SK-N-SH treated with all-trans-retinoic acid at 6 μM for 48 hours (cell line): ENCODE measurements at regions not wholly inside any gene's neighbourhood (a gene's known extent, or its start where the extent isn't known, plus 50 kb on each side); places are given as distances from the start of the nearest gene placed in this dataset.

Experiments used
- ATAC-seq: fragments of 200-7000 bp; cut with Tn5 transposase; 3 replicates; pipeline ENCODE4 v1.9.1; 2020; ENCODE audit warnings: mild to moderate bottlenecking, moderate library complexity
- ARNTL ChIP-seq: fragments of 450-650 bp; formaldehyde crosslinking; IDR thresholded peaks from 2 replicates; pipeline ENCODE4 v1.5.0; 2020; ENCODE audit warnings: low read depth, mild to moderate bottlenecking, moderate library complexity, borderline replicate concordance
- BACH2 ChIP-seq: fragments of 250-450 bp; sonication (Bioruptor Pico); IDR thresholded peaks from 2 replicates; pipeline ENCODE4 v1.9.0; 2021; ENCODE audit warnings: mild to moderate bottlenecking, borderline replicate concordance
- CREB5 ChIP-seq: fragments of 250-450 bp; sonication (Bioruptor Pico); IDR thresholded peaks from 2 replicates; pipeline ENCODE4 v1.5.1; 2020; ENCODE audit warnings: low read depth, mild to moderate bottlenecking, moderate library complexity
- CSDC2 ChIP-seq: fragments of 250-450 bp; sonication (Bioruptor Pico); IDR thresholded peaks from 2 replicates; pipeline ENCODE4 v1.5.0; 2020; ENCODE audit warnings: mild to moderate bottlenecking, moderate library complexity
- CSRNP3 ChIP-seq: fragments of 250-450 bp; sonication (Bioruptor Pico); IDR thresholded peaks from 2 replicates; pipeline ENCODE4 v1.5.1; 2021; ENCODE audit warnings: mild to moderate bottlenecking, moderate library complexity
- ESRRG ChIP-seq: fragments of 250-450 bp; sonication (Bioruptor Pico); IDR thresholded peaks from 2 replicates; pipeline ENCODE4 v1.6.1; 2021; ENCODE audit warnings: mild to moderate bottlenecking
- GLIS3 ChIP-seq: fragments of 250-450 bp; sonication (Bioruptor Pico); IDR thresholded peaks from 2 replicates; pipeline ENCODE4 v1.5.0; 2020; ENCODE audit warnings: mild to moderate bottlenecking, moderate library complexity
- ISL1 ChIP-seq: fragments of 250-450 bp; sonication (Bioruptor Pico); IDR thresholded peaks from 2 replicates; pipeline ENCODE4 v2.1.2; 2022; ENCODE audit warnings: mild to moderate bottlenecking, moderate library complexity
- OSR1 ChIP-seq: fragments of 250-450 bp; sonication (Bioruptor Pico); IDR thresholded peaks from 2 replicates; pipeline ENCODE4 v1.8.0; 2022; ENCODE audit warnings: moderate library complexity, mild to moderate bottlenecking, inconsistent platforms
- PATZ1 ChIP-seq: fragments of 250-450 bp; sonication (Bioruptor Pico); IDR thresholded peaks from 2 replicates; pipeline ENCODE4 v1.8.0; 2020; ENCODE audit warnings: mild to moderate bottlenecking, moderate library complexity, borderline replicate concordance
- POU6F1 ChIP-seq: fragments of 250-450 bp; sonication (Bioruptor Pico); IDR thresholded peaks from 2 replicates; pipeline ENCODE4 v1.8.0; 2021; ENCODE audit warnings: low read depth, mild to moderate bottlenecking, moderate library complexity, borderline replicate concordance
- PPARA ChIP-seq: fragments of 250-450 bp; sonication (Bioruptor Pico); IDR thresholded peaks from 2 replicates; pipeline ENCODE4 v1.5.0; 2020; ENCODE audit warnings: mild to moderate bottlenecking, borderline replicate concordance
- RARB ChIP-seq: fragments of 250-450 bp; sonication (Bioruptor Pico); IDR thresholded peaks from 2 replicates; pipeline ENCODE4 v1.8.0; 2021; ENCODE audit warnings: mild to moderate bottlenecking, moderate library complexity
- SNAI2 ChIP-seq: fragments of 250-450 bp; sonication (Bioruptor Pico); IDR thresholded peaks from 2 replicates; pipeline ENCODE4 v1.5.0; 2020; ENCODE audit warnings: mild to moderate bottlenecking, moderate library complexity
- TCF4 ChIP-seq: fragments of 250-450 bp; sonication (Bioruptor Pico); IDR thresholded peaks from 2 replicates; pipeline ENCODE4 v1.8.0; 2021; ENCODE audit warnings: mild to moderate bottlenecking, moderate library complexity, borderline replicate concordance
- TOX ChIP-seq: fragments of 250-450 bp; sonication (Bioruptor Pico); IDR thresholded peaks from 2 replicates; pipeline ENCODE4 v1.8.0; 2021; ENCODE audit warnings: mild to moderate bottlenecking, moderate library complexity, borderline replicate concordance
- TSHZ2 ChIP-seq: fragments of 250-450 bp; sonication (Bioruptor Pico); IDR thresholded peaks from 2 replicates; pipeline ENCODE4 v1.5.0; 2020; ENCODE audit warnings: mild to moderate bottlenecking, moderate library complexity
- ZFP3 ChIP-seq: fragments of 250-450 bp; sonication (Bioruptor Pico); IDR thresholded peaks from 2 replicates; pipeline ENCODE4 v1.5.0; 2020; ENCODE audit warnings: mild to moderate bottlenecking, moderate library complexity
- ZNF565 ChIP-seq: fragments of 450-650 bp; formaldehyde crosslinking; conservative IDR thresholded peaks from 2 replicates; pipeline ENCODE4 v1.5.0; 2020; ENCODE audit warnings: low read depth, mild to moderate bottlenecking, moderate library complexity
- ZNF70 ChIP-seq: fragments of 450-650 bp; formaldehyde crosslinking; IDR thresholded peaks from 2 replicates; pipeline ENCODE4 v1.5.0; 2020; ENCODE audit warnings: mild to moderate bottlenecking, moderate library complexity
- ZNF8 ChIP-seq: fragments of 450-650 bp; formaldehyde crosslinking; IDR thresholded peaks from 2 replicates; pipeline ENCODE4 v1.5.0; 2020; ENCODE audit warnings: mild to moderate bottlenecking, moderate library complexity

GRCh38 chr3:168895419-168895818 lies 768.1 kb downstream of the MECOM start:
- no peak for ATAC-seq

GRCh38 chr3:168894214-168894613 lies 769.3 kb downstream of the MECOM start:
- TF ChIP-seq BACH2 (CRISPR knock-in tag) = no peak
- no peak for TF ChIP-seq RARB
- no peak for TF ChIP-seq ISL1 (CRISPR knock-in tag)
- TF ChIP-seq TSHZ2 (CRISPR knock-in tag) = no peak
- TF ChIP-seq TOX (CRISPR knock-in tag) = no peak
- TF ChIP-seq GLIS3 (CRISPR knock-in tag) = no peak
- no peak for TF ChIP-seq SNAI2 (CRISPR knock-in tag)
- TF ChIP-seq TCF4 (CRISPR knock-in tag) = no peak
- no peak for TF ChIP-seq CREB5 (CRISPR knock-in tag)
- TF ChIP-seq CSRNP3 (CRISPR knock-in tag) = no peak
- TF ChIP-seq ZNF70 (CRISPR knock-in tag) = no peak
- TF ChIP-seq ESRRG = no peak
- no peak for TF ChIP-seq POU6F1
- no peak for TF ChIP-seq OSR1 (CRISPR knock-in tag)
- no peak for TF ChIP-seq CSDC2 (CRISPR knock-in tag)
- TF ChIP-seq PPARA (CRISPR knock-in tag) = no peak
- no peak for TF ChIP-seq PATZ1 (CRISPR knock-in tag)
- no peak for ATAC-seq

More at GRCh38 chr3:168895419-168895818, 768.1 kb downstream of the MECOM start:
- no peak for TF ChIP-seq TOX (CRISPR knock-in tag)
- no peak for TF ChIP-seq PATZ1 (CRISPR knock-in tag)
- no peak for TF ChIP-seq ZNF8 (CRISPR knock-in tag)

- ATAC-seq = no peak
- TF ChIP-seq ZNF8 (CRISPR knock-in tag) = no peak
- TF ChIP-seq ESRRG = no peak
- TF ChIP-seq OSR1 (CRISPR knock-in tag) = no peak
- no peak for TF ChIP-seq ISL1 (CRISPR knock-in tag)
- TF ChIP-seq RARB = no peak
- TF ChIP-seq CREB5 (CRISPR knock-in tag) = no peak
- TF ChIP-seq PPARA (CRISPR knock-in tag) = no peak
- no peak for TF ChIP-seq BACH2 (CRISPR knock-in tag)
- no peak for TF ChIP-seq ZFP3 (CRISPR knock-in tag)
- TF ChIP-seq ZNF565 = no peak
- TF ChIP-seq CSDC2 (CRISPR knock-in tag) = no peak
- TF ChIP-seq TOX (CRISPR knock-in tag) = no peak
- TF ChIP-seq SNAI2 (CRISPR knock-in tag) = no peak
- no peak for TF ChIP-seq ARNTL (CRISPR knock-in tag)
- no peak for TF ChIP-seq ZNF70 (CRISPR knock-in tag)
- no peak for TF ChIP-seq TCF4 (CRISPR knock-in tag)
- no peak for TF ChIP-seq TSHZ2 (CRISPR knock-in tag)
Observed at GRCh38 chr3:168889666-168890065, 773.8 kb downstream of the MECOM start.
